SK-N-SH (cell line): ENCODE measurements at regions not wholly inside any gene's neighbourhood (a gene's known extent, or its start where the extent isn't known, plus 50 kb on each side); places are given as distances from the start of the nearest gene placed in this dataset.

Experiments used
- PBX3 ChIP-seq: IDR thresholded peaks from 2 replicates; pipeline ENCODE4; 2012
- POLR2AphosphoS5 ChIP-seq: IDR thresholded peaks from 2 replicates; pipeline ENCODE4 v1.6.1; 2012; ENCODE audit warnings: low read depth, low read length
- RAD21 ChIP-seq: IDR thresholded peaks from 2 replicates; pipeline ENCODE4 v1.6.1; 2012; ENCODE audit warnings: mild to moderate bottlenecking, low read length
- RFX5 ChIP-seq: IDR thresholded peaks from 2 replicates; pipeline ENCODE4 v1.6.1; 2012; ENCODE audit warnings: mild to moderate bottlenecking, improper control_type of control experiment, low read length
- RXRA ChIP-seq: IDR thresholded peaks from 2 replicates; pipeline ENCODE4 v1.4.0; 2012; ENCODE audit warnings: low read depth, mild to moderate bottlenecking, borderline replicate concordance
- TAF1 ChIP-seq: IDR thresholded peaks from 2 replicates; pipeline ENCODE4 v1.6.1; 2012; ENCODE audit warnings: low read depth, mild to moderate bottlenecking, low read length, moderate library complexity, borderline replicate concordance
- TEAD4 ChIP-seq: IDR thresholded peaks from 2 replicates; pipeline ENCODE4 v1.4.0; 2012; ENCODE audit warnings: mild to moderate bottlenecking, borderline replicate concordance; ENCODE audit not compliant: insufficient read depth
- USF1 ChIP-seq: IDR thresholded peaks from 2 replicates; pipeline ENCODE4 v1.4.0; 2012; ENCODE audit warnings: low read depth, borderline replicate concordance
- USF2 ChIP-seq: fragments of 150-350 bp; IDR thresholded peaks from 2 replicates; pipeline ENCODE4 v1.6.1; 2017; ENCODE audit warnings: antibody characterized with exemption, low read length, low read depth, borderline replicate concordance
- TF ChIP-seq, protein P1 (sequence below): fragments of 150-350 bp; IDR thresholded peaks from 2 replicates; pipeline ENCODE4 v1.6.1; 2016; ENCODE audit warnings: mild to moderate bottlenecking, low read depth, low read length
- TF ChIP-seq, protein P2 (sequence below): fragments of 200-600 bp; sonication (generic); IDR thresholded peaks from 2 replicates; pipeline ENCODE4 v1.6.1; 2017; ENCODE audit warnings: antibody characterized with exemption, mild to moderate bottlenecking, moderate library complexity
- TF ChIP-seq, protein P3 (sequence below): IDR thresholded peaks from 2 replicates; pipeline ENCODE4 v1.4.0; 2012; ENCODE audit warnings: low read depth, borderline replicate concordance

GRCh38 chr2:78290581-78291214, 734.8 kb upstream of the REG3G start:
- TF ChIP-seq POLR2AphosphoS5 (no peak), TEAD4 (no peak), USF1 (no peak), RFX5 (no peak), USF2 (no peak), RAD21 (no peak), TAF1 (no peak), PBX3 (no peak), RXRA (no peak)
- TF ChIP-seq, protein P1, sequence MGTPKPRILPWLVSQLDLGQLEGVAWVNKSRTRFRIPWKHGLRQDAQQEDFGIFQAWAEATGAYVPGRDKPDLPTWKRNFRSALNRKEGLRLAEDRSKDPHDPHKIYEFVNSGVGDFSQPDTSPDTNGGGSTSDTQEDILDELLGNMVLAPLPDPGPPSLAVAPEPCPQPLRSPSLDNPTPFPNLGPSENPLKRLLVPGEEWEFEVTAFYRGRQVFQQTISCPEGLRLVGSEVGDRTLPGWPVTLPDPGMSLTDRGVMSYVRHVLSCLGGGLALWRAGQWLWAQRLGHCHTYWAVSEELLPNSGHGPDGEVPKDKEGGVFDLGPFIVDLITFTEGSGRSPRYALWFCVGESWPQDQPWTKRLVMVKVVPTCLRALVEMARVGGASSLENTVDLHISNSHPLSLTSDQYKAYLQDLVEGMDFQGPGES, result no peak
- TF ChIP-seq, protein P2, sequence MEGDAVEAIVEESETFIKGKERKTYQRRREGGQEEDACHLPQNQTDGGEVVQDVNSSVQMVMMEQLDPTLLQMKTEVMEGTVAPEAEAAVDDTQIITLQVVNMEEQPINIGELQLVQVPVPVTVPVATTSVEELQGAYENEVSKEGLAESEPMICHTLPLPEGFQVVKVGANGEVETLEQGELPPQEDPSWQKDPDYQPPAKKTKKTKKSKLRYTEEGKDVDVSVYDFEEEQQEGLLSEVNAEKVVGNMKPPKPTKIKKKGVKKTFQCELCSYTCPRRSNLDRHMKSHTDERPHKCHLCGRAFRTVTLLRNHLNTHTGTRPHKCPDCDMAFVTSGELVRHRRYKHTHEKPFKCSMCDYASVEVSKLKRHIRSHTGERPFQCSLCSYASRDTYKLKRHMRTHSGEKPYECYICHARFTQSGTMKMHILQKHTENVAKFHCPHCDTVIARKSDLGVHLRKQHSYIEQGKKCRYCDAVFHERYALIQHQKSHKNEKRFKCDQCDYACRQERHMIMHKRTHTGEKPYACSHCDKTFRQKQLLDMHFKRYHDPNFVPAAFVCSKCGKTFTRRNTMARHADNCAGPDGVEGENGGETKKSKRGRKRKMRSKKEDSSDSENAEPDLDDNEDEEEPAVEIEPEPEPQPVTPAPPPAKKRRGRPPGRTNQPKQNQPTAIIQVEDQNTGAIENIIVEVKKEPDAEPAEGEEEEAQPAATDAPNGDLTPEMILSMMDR, result no peak
- TF ChIP-seq, protein P3, sequence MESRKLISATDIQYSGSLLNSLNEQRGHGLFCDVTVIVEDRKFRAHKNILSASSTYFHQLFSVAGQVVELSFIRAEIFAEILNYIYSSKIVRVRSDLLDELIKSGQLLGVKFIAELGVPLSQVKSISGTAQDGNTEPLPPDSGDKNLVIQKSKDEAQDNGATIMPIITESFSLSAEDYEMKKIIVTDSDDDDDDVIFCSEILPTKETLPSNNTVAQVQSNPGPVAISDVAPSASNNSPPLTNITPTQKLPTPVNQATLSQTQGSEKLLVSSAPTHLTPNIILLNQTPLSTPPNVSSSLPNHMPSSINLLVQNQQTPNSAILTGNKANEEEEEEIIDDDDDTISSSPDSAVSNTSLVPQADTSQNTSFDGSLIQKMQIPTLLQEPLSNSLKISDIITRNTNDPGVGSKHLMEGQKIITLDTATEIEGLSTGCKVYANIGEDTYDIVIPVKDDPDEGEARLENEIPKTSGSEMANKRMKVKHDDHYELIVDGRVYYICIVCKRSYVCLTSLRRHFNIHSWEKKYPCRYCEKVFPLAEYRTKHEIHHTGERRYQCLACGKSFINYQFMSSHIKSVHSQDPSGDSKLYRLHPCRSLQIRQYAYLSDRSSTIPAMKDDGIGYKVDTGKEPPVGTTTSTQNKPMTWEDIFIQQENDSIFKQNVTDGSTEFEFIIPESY, result no peak
